KMS-11 (cell line): ENCODE measurements at regions not wholly inside any gene's neighbourhood (a gene's known extent, or its start where the extent isn't known, plus 50 kb on each side); places are given as distances from the start of the nearest gene placed in this dataset.

ENCODE experiments used
- H2AFZ ChIP-seq: fragments of 200-600 bp; sonication (generic); 2 replicates; pipeline ENCODE4 v1.6.1; 2016; ENCODE audit warnings: antibody characterized with exemption, mixed run types, low read depth
- H3K27ac ChIP-seq: fragments of 200-600 bp; sonication (generic); 2 replicates; pipeline ENCODE4 v1.6.1; 2016; ENCODE audit warnings: mild to moderate bottlenecking, mixed run types
- H3K27me3 ChIP-seq: fragments of 200-600 bp; sonication (generic); 2 replicates; pipeline ENCODE4 v1.6.1; 2017; ENCODE audit warnings: mild to moderate bottlenecking, low read depth, mixed run types, moderate library complexity; ENCODE audit not compliant: insufficient read depth
- H3K36me3 ChIP-seq: fragments of 200-600 bp; sonication (generic); 2 replicates; pipeline ENCODE4 v1.6.1; 2017; ENCODE audit warnings: mild to moderate bottlenecking, mixed run types; ENCODE audit not compliant: insufficient read depth
- H3K4me1 ChIP-seq: fragments of 200-600 bp; sonication (generic); 2 replicates; pipeline ENCODE4 v1.6.1; 2016; ENCODE audit warnings: mild to moderate bottlenecking, low read depth, mixed run types; ENCODE audit not compliant: poor library complexity, severe bottlenecking
- H3K4me2 ChIP-seq: fragments of 200-600 bp; sonication (generic); 2 replicates; pipeline ENCODE4 v1.7.0; 2016; ENCODE audit warnings: mild to moderate bottlenecking, mixed run types
- H3K4me3 ChIP-seq: fragments of 200-600 bp; sonication (generic); IDR thresholded peaks from 2 replicates; pipeline ENCODE4 v1.6.1; 2017; ENCODE audit warnings: low read depth, low read length, mixed read lengths; ENCODE audit not compliant: insufficient read depth
- H3K79me2 ChIP-seq: fragments of 200-600 bp; sonication (generic); 2 replicates; pipeline ENCODE4 v1.6.1; 2016; ENCODE audit warnings: low read depth, mixed run types; ENCODE audit not compliant: insufficient read depth
- H3K9ac ChIP-seq: fragments of 200-600 bp; sonication (generic); 2 replicates; pipeline ENCODE4 v1.6.1; 2016; ENCODE audit warnings: mild to moderate bottlenecking, mixed run types
- H4K20me1 ChIP-seq: fragments of 200-600 bp; sonication (generic); 2 replicates; pipeline ENCODE4 v1.6.1; 2016; ENCODE audit warnings: mild to moderate bottlenecking, mixed run types; ENCODE audit not compliant: insufficient read depth
- CTCF ChIP-seq: fragments of 200-600 bp; sonication (generic); conservative IDR thresholded peaks from 2 replicates; pipeline ENCODE4 v1.6.1; 2017; ENCODE audit warnings: low read depth, mild to moderate bottlenecking, antibody characterized with exemption, low read length, moderate library complexity, mixed read lengths

DNA sequence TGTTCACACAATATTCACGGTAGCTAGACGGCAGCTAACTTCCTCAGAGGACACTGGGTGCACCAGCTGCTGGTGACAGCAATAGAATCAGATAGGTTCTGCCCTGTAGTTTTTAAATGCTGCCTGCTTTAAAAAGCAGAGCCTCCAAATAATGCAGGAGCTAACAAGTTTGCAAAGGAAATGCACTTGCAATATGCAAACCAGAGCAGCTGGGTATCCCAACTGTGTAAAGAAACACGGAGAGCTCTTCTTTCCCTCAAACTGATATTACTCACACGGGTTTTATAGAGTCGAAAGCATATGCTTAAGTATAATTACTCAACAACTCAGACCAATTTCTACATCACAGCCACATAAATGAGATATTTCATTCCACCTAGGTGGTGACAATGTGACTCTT, 432.7 kb downstream of the TFAP2A start:
- H3K4me1 ChIP-seq = no peaks in the 10 kb centered on the region
- no peak overlapping the region for H3K4me2 ChIP-seq
- no peaks in the 10 kb centered on the region for H4K20me1 ChIP-seq
- H2AFZ ChIP-seq = no peak overlapping the region
- H3K79me2 ChIP-seq = no peaks in the 10 kb centered on the region
- no peaks in the 10 kb centered on the region for H3K36me3 ChIP-seq
- no peak for TF ChIP-seq CTCF
- no peak overlapping the region for H3K4me3 ChIP-seq
- no peaks in the 10 kb centered on the region for H3K27me3 ChIP-seq
- H3K27ac ChIP-seq = no peak overlapping the region
- H3K9ac ChIP-seq = no peak overlapping the region

DNA sequence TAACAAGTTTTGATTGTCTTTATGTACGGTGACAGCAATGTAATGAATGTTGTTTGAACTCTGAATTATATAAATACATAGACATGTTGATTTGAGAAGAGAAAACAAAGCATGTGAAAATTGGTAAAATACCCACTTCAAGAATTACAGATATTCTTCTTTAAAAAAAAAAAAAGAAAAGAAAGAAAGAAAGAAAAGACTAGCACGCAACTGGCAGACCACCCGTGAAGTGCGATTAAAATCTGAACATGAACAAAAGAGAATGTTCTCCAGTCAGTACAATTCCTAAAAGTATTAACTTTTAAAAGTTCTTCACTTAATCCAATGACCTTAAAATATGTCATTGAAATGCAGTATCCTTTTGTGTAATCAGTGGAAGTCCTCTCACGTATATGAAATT, 434.9 kb downstream of the TFAP2A start:
- H3K4me1 ChIP-seq = no peaks in the 10 kb centered on the region
- H4K20me1 ChIP-seq = no peaks in the 10 kb centered on the region
- no peak overlapping the region for H3K9ac ChIP-seq
- H3K79me2 ChIP-seq = no peaks in the 10 kb centered on the region
- H3K4me3 ChIP-seq = no peak overlapping the region
- H3K36me3 ChIP-seq = no peaks in the 10 kb centered on the region
- H3K4me2 ChIP-seq = no peak overlapping the region
- no peak for TF ChIP-seq CTCF
- H3K27ac ChIP-seq = no peak overlapping the region
- H2AFZ ChIP-seq = no peak overlapping the region
- no peaks in the 10 kb centered on the region for H3K27me3 ChIP-seq

GRCh38 chr6:9978480-9978879, 436.4 kb downstream of the TFAP2A start:
- H3K4me3 ChIP-seq = no peak overlapping the region
- no peak for TF ChIP-seq CTCF

DNA sequence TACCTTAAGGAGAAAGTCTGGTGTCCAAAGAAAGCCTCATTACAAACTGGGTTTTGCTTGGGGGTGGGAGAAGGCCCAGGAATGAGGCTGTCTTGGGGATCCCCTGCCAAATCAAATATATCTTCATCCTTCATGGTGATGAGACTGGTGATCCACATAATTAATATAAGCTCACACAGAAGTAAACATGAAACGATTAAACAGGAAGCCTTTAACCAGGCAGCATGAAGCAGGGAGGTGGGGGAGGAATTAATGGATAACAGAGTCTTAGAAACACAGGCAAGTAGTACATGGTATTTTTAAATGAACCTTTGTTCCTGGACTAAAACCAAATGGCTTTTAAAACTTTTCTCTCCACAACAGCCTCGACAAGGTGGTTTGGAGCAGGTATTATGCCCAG, 437.5 kb downstream of the TFAP2A start:
- H3K4me1 ChIP-seq = no peaks in the 10 kb centered on the region
- H3K27ac ChIP-seq = no peak overlapping the region
- H3K9ac ChIP-seq = no peak overlapping the region
- no peak overlapping the region for H2AFZ ChIP-seq
- H3K4me2 ChIP-seq = no peak overlapping the region
- no peaks in the 10 kb centered on the region for H3K36me3 ChIP-seq
- no peak overlapping the region for H3K4me3 ChIP-seq
- no peaks in the 10 kb centered on the region for H3K79me2 ChIP-seq
- TF ChIP-seq CTCF = no peak
- H4K20me1 ChIP-seq = no peaks in the 10 kb centered on the region
- no peaks in the 10 kb centered on the region for H3K27me3 ChIP-seq

More at GRCh38 chr6:9978480-9978879, 436.4 kb downstream of the TFAP2A start:
- H3K9ac ChIP-seq = no peak overlapping the region
- H4K20me1 ChIP-seq = no peaks in the 10 kb centered on the region
- H3K4me1 ChIP-seq = no peaks in the 10 kb centered on the region
- no peak overlapping the region for H3K27ac ChIP-seq
- H3K79me2 ChIP-seq = no peaks in the 10 kb centered on the region
- H3K4me2 ChIP-seq = no peak overlapping the region
- H3K36me3 ChIP-seq = no peaks in the 10 kb centered on the region
- H2AFZ ChIP-seq = no peak overlapping the region
- no peaks in the 10 kb centered on the region for H3K27me3 ChIP-seq
